ENCODE measurements at regions not wholly inside any gene's neighbourhood (a gene's known extent, or its start where the extent isn't known, plus 50 kb on each side); places are given as distances from the start of the nearest gene placed in this dataset.
"Not testable (repeated sequence)": the region's sequence is repeated elsewhere in the genome, so short reads cannot be mapped to it uniquely, and the experiment has no call there.

GRCh38 chr11:121358760-121359159 is 66.2 kb downstream of the SC5D start:
- no peak for DNase-seq

- DNase-seq = no peak
Observed at GRCh38 chr11:121359591-121359990, 67.0 kb downstream of the SC5D start.

- DNase-seq = not testable (repeated sequence)
Observed at GRCh38 chr11:121362955-121363354, 70.4 kb downstream of the SC5D start.

- DNase-seq = no peak
Observed at GRCh38 chr11:121365304-121365703, 72.7 kb downstream of the SC5D start.

- no peak for DNase-seq
Observed at GRCh38 chr11:121366038-121366437, 73.5 kb downstream of the SC5D start.

- DNase-seq = peak; percentile 89
Observed at GRCh38 chr11:121367001-121367843, 74.7 kb downstream of the SC5D start.

GRCh38 chr11:121367844-121368225 is 75.3 kb downstream of the SC5D start:
- no peak for DNase-seq

GRCh38 chr11:121368364-121369240 is 76.0 kb downstream of the SC5D start:
- DNase-seq = no peak

GRCh38 chr11:121369366-121369765 is 76.8 kb downstream of the SC5D start:
- DNase-seq = no peak

- DNase-seq = no peak
Observed at GRCh38 chr11:121372028-121372427, 79.5 kb downstream of the SC5D start.

GRCh38 chr11:121372671-121373429 is 79.3 kb upstream of the SORL1 start:
- DNase-seq = no peak

GRCh38 chr11:121374286-121374985 is 77.7 kb upstream of the SORL1 start:
- DNase-seq = no peak

GRCh38 chr11:121376130-121376529 is 76.0 kb upstream of the SORL1 start:
- DNase-seq = no peak

GRCh38 chr11:121379145-121379810 is 72.8 kb upstream of the SORL1 start:
- not testable (repeated sequence) for DNase-seq

GRCh38 chr11:121383716-121384115 is 68.4 kb upstream of the SORL1 start:
- DNase-seq = no peak

GRCh38 chr11:121385688-121386087 is 66.4 kb upstream of the SORL1 start:
- DNase-seq = no peak

Measured in OCI-M1 (cell line).